Activated CD4-positive, alpha-beta memory T cell treated with anti-CD3 and anti-CD28 coated beads, Interleukin-2, amount 10 ng/mL, durations not matched to agents 7 days and 5 days (primary cell): ENCODE measurements at regions not wholly inside any gene's neighbourhood (a gene's known extent, or its start where the extent isn't known, plus 50 kb on each side); places are given as distances from the start of the nearest gene placed in this dataset.
"Not testable (repeated sequence)": the region's sequence is repeated elsewhere in the genome, so short reads cannot be mapped to it uniquely, and the experiment has no call there.

Experiments
- CTCF ChIA-PET: fragments of 350-600 bp; sonication (Branson Sonifier 250); formaldehyde crosslinking; loops from one replicate; lab custom pipeline; 2021; ENCODE audit warnings: antibody characterized with exemption, inconsistent platforms; lab: Charles Lee
- POLR2A ChIA-PET: fragments of 350-600 bp; sonication (Branson Sonifier 250); formaldehyde crosslinking; loops from one replicate; lab custom pipeline; 2021; ENCODE audit warnings: antibody characterized with exemption; lab: Charles Lee
- DNase-seq: peaks from one replicate; pipeline ENCODE4 v3.0.0-alpha.2; 2020
- H3K27ac Mint-ChIP-seq: one replicate; pipeline ENCODE4 v1.8.0; 2021; ENCODE audit warnings: mild to moderate bottlenecking, mixed read lengths
- H3K27me3 Mint-ChIP-seq: one replicate; pipeline ENCODE4 v1.8.0; 2021; ENCODE audit warnings: mixed read lengths
- H3K36me3 Mint-ChIP-seq: one replicate; pipeline ENCODE4 v1.8.0; 2021; ENCODE audit warnings: low read depth, mixed read lengths
- H3K4me1 Mint-ChIP-seq: one replicate; pipeline ENCODE4 v1.8.0; 2021; ENCODE audit warnings: mixed read lengths
- H3K4me3 Mint-ChIP-seq: one replicate; pipeline ENCODE4 v1.8.0; 2021; ENCODE audit warnings: mild to moderate bottlenecking, mixed read lengths
- H3K9me3 Mint-ChIP-seq: one replicate; pipeline ENCODE4 v1.8.0; 2021; ENCODE audit warnings: mixed read lengths

- POLR2A ChIA-PET, H3K9me3 Mint-ChIP-seq, H3K27ac Mint-ChIP-seq, H3K4me1 Mint-ChIP-seq, H3K27me3 Mint-ChIP-seq, H3K4me3 Mint-ChIP-seq, CTCF ChIA-PET, H3K36me3 Mint-ChIP-seq, DNase-seq: not testable (repeated sequence)
Measured at GRCh38 chr1:104057219-104057898, 307.7 kb downstream of the AMY1C start.

DNA sequence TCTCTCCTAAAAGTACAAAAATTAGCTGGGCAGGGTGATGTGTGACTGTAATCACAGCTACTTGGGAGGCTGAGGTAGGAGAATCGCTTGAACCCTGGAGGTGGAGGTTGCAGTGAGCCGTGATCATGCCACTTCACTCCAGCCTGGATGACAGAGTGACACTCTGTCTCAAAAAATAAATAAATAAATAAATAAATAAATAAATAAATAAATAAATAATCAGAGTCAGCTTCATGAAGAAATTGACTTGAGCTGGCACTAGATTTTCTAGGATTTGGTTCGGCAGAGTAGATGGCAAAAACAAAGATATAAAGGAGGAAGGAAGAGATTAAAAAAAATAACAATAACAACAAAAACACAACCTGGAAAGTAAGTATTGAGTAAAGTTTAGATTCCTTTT is 311.9 kb downstream of the AMY1C start:
- H3K4me1 Mint-ChIP-seq, CTCF ChIA-PET, H3K27me3 Mint-ChIP-seq, H3K4me3 Mint-ChIP-seq, H3K9me3 Mint-ChIP-seq, DNase-seq, POLR2A ChIA-PET, H3K36me3 Mint-ChIP-seq, H3K27ac Mint-ChIP-seq: not testable (repeated sequence)

- ChIA-PET CTCF (no interaction called here), POLR2A (no interaction called here)
- H3K27ac Mint-ChIP-seq = no peak overlapping the region
- H3K9me3 Mint-ChIP-seq = no peaks in the 10 kb centered on the region
- H3K4me3 Mint-ChIP-seq = no peak overlapping the region
- H3K4me1 Mint-ChIP-seq = no peaks in the 10 kb centered on the region
- no peaks in the 10 kb centered on the region for H3K36me3 Mint-ChIP-seq
- H3K27me3 Mint-ChIP-seq = no peaks in the 10 kb centered on the region
- DNase-seq = no peak
Measured at GRCh38 chr1:104064399-104064798, 314.7 kb downstream of the AMY1C start.

DNA sequence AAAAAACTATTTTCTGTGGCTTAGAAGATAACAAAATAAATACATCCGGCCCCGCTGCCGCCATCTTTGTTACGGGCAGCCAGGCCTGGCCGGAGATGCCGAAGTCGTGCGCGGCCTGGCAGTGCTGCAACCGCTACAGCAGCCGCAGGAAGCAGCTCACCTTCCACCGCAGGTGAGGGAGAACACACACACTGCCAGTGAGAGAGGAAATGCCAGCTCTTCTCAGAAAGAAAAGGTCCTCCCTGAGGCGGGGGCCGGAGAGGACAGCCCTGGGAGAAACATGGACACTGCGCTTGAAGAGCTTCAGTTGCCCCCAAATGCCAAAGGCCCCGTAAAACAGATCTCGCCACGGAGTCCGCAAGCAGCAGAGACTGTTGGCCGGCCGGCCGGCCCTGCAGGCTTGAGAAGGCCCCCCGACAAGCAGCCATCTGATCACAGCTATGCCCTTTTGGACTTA is 323.2 kb downstream of the AMY1C start:
- Mint-ChIP-seq H3K27ac (no peak overlapping the region), H3K4me1 (no peaks in the 10 kb centered on the region), H3K9me3 (peaks cover 6% of the 10 kb centered on the region), H3K27me3 (no peaks in the 10 kb centered on the region), H3K36me3 (no peaks in the 10 kb centered on the region), H3K4me3 (no peak overlapping the region)
- no peak for DNase-seq
- CTCF ChIA-PET = no interaction called here
- POLR2A ChIA-PET = no interaction called here

- Mint-ChIP-seq H3K4me3 (no peak overlapping the region), H3K27ac (no peak overlapping the region), H3K27me3 (no peaks in the 10 kb centered on the region), H3K36me3 (no peaks in the 10 kb centered on the region), H3K9me3 (peaks cover 6% of the 10 kb centered on the region), H3K4me1 (no peaks in the 10 kb centered on the region)
- ChIA-PET POLR2A (no interaction called here), CTCF (no interaction called here)
- no peak for DNase-seq
Measured at GRCh38 chr1:104073463-104073902, 323.8 kb downstream of the AMY1C start.

GRCh38 chr1:104082221-104082620 is 332.5 kb downstream of the AMY1C start:
- ChIA-PET POLR2A (no interaction called here), CTCF (no interaction called here)
- Mint-ChIP-seq H3K9me3 (peaks cover 6% of the 10 kb centered on the region), H3K27me3 (no peaks in the 10 kb centered on the region), H3K36me3 (no peaks in the 10 kb centered on the region), H3K27ac (no peak overlapping the region), H3K4me3 (no peak overlapping the region), H3K4me1 (no peaks in the 10 kb centered on the region)
- DNase-seq = no peak

- POLR2A ChIA-PET = no interaction called here
- no peaks in the 10 kb centered on the region for H3K27me3 Mint-ChIP-seq
- H3K27ac Mint-ChIP-seq = no peak overlapping the region
- no peaks in the 10 kb centered on the region for H3K4me1 Mint-ChIP-seq
- CTCF ChIA-PET = no interaction called here
- no peak for DNase-seq
- H3K36me3 Mint-ChIP-seq = no peaks in the 10 kb centered on the region
- H3K9me3 Mint-ChIP-seq = peaks cover 4% of the 10 kb centered on the region
- no peak overlapping the region for H3K4me3 Mint-ChIP-seq
Measured at GRCh38 chr1:104084380-104084779, 334.7 kb downstream of the AMY1C start.

DNA sequence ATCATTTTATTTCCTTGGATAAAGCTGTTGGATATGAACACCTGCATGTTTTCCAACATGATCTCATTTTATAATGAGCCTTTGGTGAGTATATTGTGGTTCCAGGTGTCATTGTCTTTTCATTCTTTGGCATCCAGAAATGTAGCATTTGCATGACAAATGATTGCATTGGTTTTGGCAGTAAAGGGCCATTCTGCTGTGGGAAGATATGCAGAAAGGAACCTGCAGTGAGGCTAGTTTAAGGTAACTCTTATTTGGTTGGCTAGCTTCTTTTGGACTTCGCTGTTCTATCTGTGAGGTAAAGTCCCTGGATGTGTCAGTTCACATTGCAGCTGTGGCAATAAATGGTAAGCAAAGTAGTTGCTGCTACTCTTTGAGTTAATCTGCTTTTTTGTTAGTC is 343.0 kb downstream of the AMY1C start:
- Mint-ChIP-seq H3K9me3 (peaks cover 2% of the 10 kb centered on the region), H3K27me3 (no peaks in the 10 kb centered on the region), H3K4me3 (no peak overlapping the region), H3K4me1 (no peaks in the 10 kb centered on the region), H3K36me3 (no peaks in the 10 kb centered on the region), H3K27ac (no peak overlapping the region)
- no peak for DNase-seq
- ChIA-PET POLR2A (no interaction called here), CTCF (no interaction called here)

GRCh38 chr1:104098837-104099236 is 349.1 kb downstream of the AMY1C start:
- POLR2A ChIA-PET = no interaction called here
- Mint-ChIP-seq H3K27me3 (no peaks in the 10 kb centered on the region), H3K9me3 (peaks cover 6% of the 10 kb centered on the region), H3K4me3 (no peak overlapping the region), H3K27ac (no peak overlapping the region), H3K36me3 (no peaks in the 10 kb centered on the region), H3K4me1 (no peaks in the 10 kb centered on the region)
- CTCF ChIA-PET = no interaction called here
- no peak for DNase-seq

- H3K4me3 Mint-ChIP-seq = no peak overlapping the region
- ChIA-PET CTCF (no interaction called here), POLR2A (interaction anchor here (0.6 kb wide), 1 partner anchor 1435 kb away, joined by 3 read pairs; no protein-coding TSS in a partner anchor)
- no peak overlapping the region for H3K27ac Mint-ChIP-seq
- no peaks in the 10 kb centered on the region for H3K36me3 Mint-ChIP-seq
- peaks cover 6% of the 10 kb centered on the region for H3K9me3 Mint-ChIP-seq
- H3K27me3 Mint-ChIP-seq = no peaks in the 10 kb centered on the region
- DNase-seq = no peak
- no peaks in the 10 kb centered on the region for H3K4me1 Mint-ChIP-seq
Measured at GRCh38 chr1:104100115-104100514, 350.4 kb downstream of the AMY1C start.

DNA sequence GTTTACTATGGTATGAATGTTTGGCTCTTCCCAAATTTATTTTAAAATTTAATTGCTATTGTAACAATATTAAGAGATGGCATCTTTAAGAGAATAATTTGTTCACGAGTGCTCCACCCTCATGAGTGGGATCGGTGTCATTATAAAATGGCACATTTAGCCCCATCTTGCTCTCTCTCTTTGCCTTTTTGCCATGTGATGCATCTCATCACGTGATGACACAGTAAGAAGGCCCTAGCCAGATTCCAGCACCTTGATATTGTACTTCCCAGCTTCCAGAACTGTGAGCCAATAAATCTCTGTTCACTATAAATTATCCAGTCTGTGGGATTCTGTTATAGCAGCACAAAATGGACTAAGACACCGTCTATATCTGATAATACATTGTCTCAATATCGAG is 355.8 kb downstream of the AMY1C start:
- H3K4me1 Mint-ChIP-seq = no peaks in the 10 kb centered on the region
- ChIA-PET CTCF (no interaction called here), POLR2A (no interaction called here)
- H3K36me3 Mint-ChIP-seq = no peaks in the 10 kb centered on the region
- H3K9me3 Mint-ChIP-seq = peaks cover 4% of the 10 kb centered on the region
- no peak for DNase-seq
- H3K27ac Mint-ChIP-seq = no peak overlapping the region
- H3K27me3 Mint-ChIP-seq = no peaks in the 10 kb centered on the region
- H3K4me3 Mint-ChIP-seq = no peak overlapping the region

DNA sequence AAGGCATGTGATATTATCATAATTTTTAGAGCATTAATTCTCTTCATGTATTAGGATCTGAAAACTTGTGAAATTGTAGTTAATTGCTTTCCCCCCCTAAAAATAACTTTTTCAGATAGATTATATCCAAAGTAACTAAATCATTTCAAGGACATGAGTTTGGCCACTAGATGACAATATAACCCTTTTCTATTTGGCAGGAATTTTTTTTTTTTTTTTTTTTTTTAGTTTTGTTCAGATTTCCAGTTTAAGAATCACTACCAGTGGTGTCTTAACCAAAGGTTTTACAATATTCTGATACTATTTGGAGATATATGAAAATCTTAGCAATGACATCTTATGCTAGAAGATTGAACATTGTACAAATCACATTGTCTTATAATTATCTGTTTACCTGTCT is 370.8 kb downstream of the AMY1C start:
- Mint-ChIP-seq H3K4me1 (no peaks in the 10 kb centered on the region), H3K27me3 (no peaks in the 10 kb centered on the region), H3K27ac (no peak overlapping the region), H3K36me3 (no peaks in the 10 kb centered on the region), H3K9me3 (peaks cover 5% of the 10 kb centered on the region), H3K4me3 (no peak overlapping the region)
- CTCF ChIA-PET = no interaction called here
- no peak for DNase-seq
- POLR2A ChIA-PET = no interaction called here

GRCh38 chr1:104121271-104121670 is 371.6 kb downstream of the AMY1C start:
- H3K36me3 Mint-ChIP-seq = no peaks in the 10 kb centered on the region
- CTCF ChIA-PET = no interaction called here
- no peak overlapping the region for H3K4me3 Mint-ChIP-seq
- POLR2A ChIA-PET = no interaction called here
- H3K4me1 Mint-ChIP-seq = no peaks in the 10 kb centered on the region
- H3K9me3 Mint-ChIP-seq = peaks cover 2% of the 10 kb centered on the region
- no peak overlapping the region for H3K27ac Mint-ChIP-seq
- DNase-seq = no peak
- H3K27me3 Mint-ChIP-seq = no peaks in the 10 kb centered on the region

DNA sequence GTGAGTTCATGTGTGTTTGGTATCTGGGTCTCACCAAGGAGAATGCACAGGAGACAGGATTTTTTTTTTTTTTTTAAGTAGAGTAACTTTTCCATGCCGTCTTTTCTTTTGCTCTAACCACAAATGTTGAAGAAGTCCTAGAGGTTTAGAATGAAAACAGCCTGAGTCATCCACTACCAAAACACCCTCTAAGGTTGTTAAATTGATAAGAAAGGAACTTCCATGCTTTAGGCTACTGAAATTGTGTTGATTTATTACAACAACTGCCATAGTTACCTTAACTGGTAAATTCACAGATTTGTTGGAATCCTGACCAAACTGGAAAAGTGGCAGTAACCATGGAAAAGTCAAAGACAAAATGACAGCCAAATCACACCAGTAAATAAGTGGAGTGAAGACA is 375.6 kb downstream of the AMY1C start:
- Mint-ChIP-seq H3K9me3 (no peaks in the 10 kb centered on the region), H3K36me3 (no peaks in the 10 kb centered on the region), H3K27me3 (no peaks in the 10 kb centered on the region), H3K4me3 (no peak overlapping the region), H3K27ac (no peak overlapping the region), H3K4me1 (no peaks in the 10 kb centered on the region)
- CTCF ChIA-PET = no interaction called here
- POLR2A ChIA-PET = no interaction called here
- no peak for DNase-seq
